ENCODE measurements at regions not wholly inside any gene's neighbourhood (a gene's known extent, or its start where the extent isn't known, plus 50 kb on each side); places are given as distances from the start of the nearest gene placed in this dataset.

DNA sequence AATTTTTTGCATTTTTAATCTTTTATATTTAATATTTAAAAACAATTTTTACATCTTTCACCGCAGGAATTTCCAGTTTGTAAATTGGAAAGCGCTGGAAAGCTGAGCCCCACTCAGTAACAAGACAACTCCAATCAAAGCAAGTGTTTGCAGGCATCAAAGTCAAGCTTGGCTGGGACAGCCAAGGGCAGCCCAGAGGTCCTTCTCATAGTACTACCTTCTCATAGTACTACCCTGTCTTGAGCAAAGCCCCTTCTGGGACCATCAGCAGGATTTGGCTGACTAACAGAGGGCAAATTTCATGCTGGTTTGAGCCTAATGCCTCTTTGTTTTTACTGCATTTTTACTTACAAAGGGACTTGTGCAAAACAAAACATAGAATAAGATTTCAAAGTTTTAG is 228.3 kb downstream of the SIM1 start:
- DNase-seq: no peak
- no peaks in the 10 kb centered on the region for H3K4me1 ChIP-seq
- no peaks in the 10 kb centered on the region for H3K36me3 ChIP-seq
- ATAC-seq: no peak
- H3K4me3 ChIP-seq: no peak overlapping the region
- H3K27ac ChIP-seq: no peak overlapping the region
- H3K9me3 ChIP-seq: no peaks in the 10 kb centered on the region
- no peaks in the 10 kb centered on the region for H3K27me3 ChIP-seq
- TF ChIP-seq, protein P1, sequence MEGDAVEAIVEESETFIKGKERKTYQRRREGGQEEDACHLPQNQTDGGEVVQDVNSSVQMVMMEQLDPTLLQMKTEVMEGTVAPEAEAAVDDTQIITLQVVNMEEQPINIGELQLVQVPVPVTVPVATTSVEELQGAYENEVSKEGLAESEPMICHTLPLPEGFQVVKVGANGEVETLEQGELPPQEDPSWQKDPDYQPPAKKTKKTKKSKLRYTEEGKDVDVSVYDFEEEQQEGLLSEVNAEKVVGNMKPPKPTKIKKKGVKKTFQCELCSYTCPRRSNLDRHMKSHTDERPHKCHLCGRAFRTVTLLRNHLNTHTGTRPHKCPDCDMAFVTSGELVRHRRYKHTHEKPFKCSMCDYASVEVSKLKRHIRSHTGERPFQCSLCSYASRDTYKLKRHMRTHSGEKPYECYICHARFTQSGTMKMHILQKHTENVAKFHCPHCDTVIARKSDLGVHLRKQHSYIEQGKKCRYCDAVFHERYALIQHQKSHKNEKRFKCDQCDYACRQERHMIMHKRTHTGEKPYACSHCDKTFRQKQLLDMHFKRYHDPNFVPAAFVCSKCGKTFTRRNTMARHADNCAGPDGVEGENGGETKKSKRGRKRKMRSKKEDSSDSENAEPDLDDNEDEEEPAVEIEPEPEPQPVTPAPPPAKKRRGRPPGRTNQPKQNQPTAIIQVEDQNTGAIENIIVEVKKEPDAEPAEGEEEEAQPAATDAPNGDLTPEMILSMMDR (IDR thresholded peaks at IDR 0.05): no peak
- intact Hi-C loops (cut with DNase I): no loop called here

DNA sequence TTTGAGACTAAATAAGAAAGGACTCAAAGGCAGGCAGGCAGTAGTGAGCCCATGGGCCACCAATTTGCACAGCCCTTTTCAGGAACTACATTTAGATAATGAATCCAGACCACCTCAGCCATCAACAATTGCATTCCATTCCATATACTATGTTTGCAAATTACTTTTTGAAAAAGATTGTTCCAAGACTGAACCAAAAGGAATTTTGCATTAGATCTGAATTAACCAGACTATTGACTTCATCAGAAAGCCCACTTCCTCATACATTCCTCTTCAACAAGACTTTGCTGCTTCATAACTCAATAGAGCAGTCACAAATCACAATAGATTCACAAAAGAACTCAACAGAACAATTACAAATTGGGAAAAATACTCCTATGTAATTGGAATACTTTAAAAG is 229.1 kb downstream of the SIM1 start:
- no peak overlapping the region for H3K27ac ChIP-seq
- H3K27me3 ChIP-seq: no peaks in the 10 kb centered on the region
- H3K9me3 ChIP-seq: no peaks in the 10 kb centered on the region
- no peak overlapping the region for H3K4me3 ChIP-seq
- H3K36me3 ChIP-seq: no peaks in the 10 kb centered on the region
- no peaks in the 10 kb centered on the region for H3K4me1 ChIP-seq
- no peak for DNase-seq
- intact Hi-C loops (cut with DNase I): no loop called here
- TF ChIP-seq, protein P1 (IDR thresholded peaks at IDR 0.05): no peak
- no peak for ATAC-seq

DNA sequence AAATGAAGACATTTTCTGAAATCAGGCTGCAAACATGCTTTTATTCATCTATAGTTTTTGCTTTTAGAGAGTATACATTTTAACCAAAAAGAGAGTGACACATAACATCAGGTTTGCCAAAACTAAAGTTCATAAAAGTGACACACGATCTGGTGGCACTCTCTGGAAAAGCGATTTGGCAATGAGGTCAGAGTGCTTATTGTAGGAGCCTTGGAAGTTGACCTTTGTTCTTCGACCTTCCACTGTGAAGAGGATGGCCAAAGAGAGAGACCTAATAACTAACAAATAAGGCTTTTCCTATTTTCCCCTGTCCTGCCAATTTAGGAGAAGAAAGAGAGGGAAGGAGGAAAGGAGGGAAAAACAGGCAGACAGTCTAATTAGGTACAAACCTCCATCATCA is 230.1 kb downstream of the SIM1 start:
- no peak for DNase-seq
- no peaks in the 10 kb centered on the region for H3K4me1 ChIP-seq
- TF ChIP-seq, protein P1 (IDR thresholded peaks at IDR 0.05): no peak
- H3K4me3 ChIP-seq: no peak overlapping the region
- no peaks in the 10 kb centered on the region for H3K36me3 ChIP-seq
- H3K27ac ChIP-seq: no peak overlapping the region
- no peaks in the 10 kb centered on the region for H3K9me3 ChIP-seq
- intact Hi-C loops (cut with DNase I): no loop called here
- peaks cover 0 to under 1% of the 10 kb centered on the region in 2 donors for H3K27me3 ChIP-seq
- no peak for ATAC-seq

DNA sequence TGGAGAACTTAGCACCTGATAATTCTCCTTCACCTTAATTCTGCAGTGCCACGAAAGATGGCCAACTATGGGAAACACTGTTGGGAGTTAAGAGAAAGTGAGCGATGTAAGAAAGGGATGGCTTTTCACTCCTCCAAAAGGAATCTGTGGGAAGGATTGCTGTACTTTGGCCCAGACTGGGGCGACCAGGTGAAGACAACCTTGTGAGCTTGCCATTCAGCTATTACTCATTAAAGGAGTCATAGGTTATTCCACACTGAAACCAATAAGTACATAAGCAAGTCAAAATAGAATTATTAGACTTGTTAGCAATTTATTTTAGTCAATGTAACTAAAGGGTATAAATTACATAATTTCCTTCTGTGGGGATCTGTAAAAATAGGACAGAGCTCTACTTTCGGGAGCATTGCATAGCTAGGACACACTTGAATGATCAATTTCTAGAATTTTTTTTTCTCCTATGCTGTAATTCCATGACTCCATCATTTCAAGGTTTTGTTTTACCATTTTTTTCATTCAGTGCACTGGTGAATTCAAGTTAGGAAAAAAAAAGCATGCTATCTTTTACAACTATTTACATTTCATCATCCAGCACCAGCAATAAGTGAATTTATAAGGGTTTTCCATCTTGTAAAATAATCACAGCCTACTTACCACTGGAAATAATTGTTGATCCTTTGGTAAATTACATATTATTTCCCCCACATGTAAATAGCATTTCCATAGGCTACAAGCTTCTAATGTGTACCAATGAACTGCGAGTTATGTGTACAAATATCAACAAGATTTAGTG is 231.7 kb downstream of the SIM1 start:
- peaks cover 0 to 13% of the 10 kb centered on the region in 2 donors for H3K27me3 ChIP-seq
- no peaks in the 10 kb centered on the region for H3K36me3 ChIP-seq
- no peak overlapping the region for H3K27ac ChIP-seq
- ATAC-seq: no peak
- H3K9me3 ChIP-seq: no peaks in the 10 kb centered on the region
- intact Hi-C loops (cut with DNase I): no loop called here
- peaks cover 0 to 4% of the 10 kb centered on the region in 2 donors for H3K4me1 ChIP-seq
- TF ChIP-seq, protein P1 (IDR thresholded peaks at IDR 0.05): no peak
- no peak for DNase-seq
- no peak overlapping the region for H3K4me3 ChIP-seq

DNA sequence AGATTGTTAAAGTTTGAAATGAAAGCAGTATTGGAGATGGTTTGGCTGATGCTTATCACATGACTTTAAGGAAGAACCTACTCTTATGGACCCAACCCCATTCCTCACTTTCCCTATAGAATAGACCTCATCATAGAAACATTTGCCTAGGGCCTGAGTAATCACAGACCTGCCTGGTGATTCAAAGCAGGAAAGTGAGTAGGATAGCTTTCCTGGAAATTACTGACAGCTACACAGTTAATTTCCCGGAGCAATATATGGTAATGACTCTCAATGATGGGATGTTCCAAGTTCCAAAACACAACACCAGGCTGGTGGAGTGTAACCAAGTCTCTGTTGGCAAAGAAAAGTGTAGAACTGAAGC is 233.8 kb downstream of the SIM1 start:
- TF ChIP-seq, protein P1 (IDR thresholded peaks at IDR 0.05): no peak
- Histone ChIP-seq H3K9me3 (no peaks in the 10 kb centered on the region), H3K27ac (no peak overlapping the region), H3K36me3 (no peaks in the 10 kb centered on the region), H3K4me3 (no peak overlapping the region), H3K27me3 (peaks cover 0 to 13% of the 10 kb centered on the region in 2 donors), H3K4me1 (peaks cover 0 to 4% of the 10 kb centered on the region in 2 donors)
- intact Hi-C loops (cut with DNase I): no loop called here
- ATAC-seq (no peak), DNase-seq (no peak)

Measured in left lung (tissue), 4 donors.